SK-N-SH (cell line): ENCODE measurements at regions not wholly inside any gene's neighbourhood (a gene's known extent, or its start where the extent isn't known, plus 50 kb on each side); places are given as distances from the start of the nearest gene placed in this dataset.
A peak's percentile ranks its signal among the peaks of the same experiment; 100 is the strongest.
"Not testable (repeated sequence)": the region's sequence is repeated elsewhere in the genome, so short reads cannot be mapped to it uniquely, and the experiment has no call there.

Source experiments
- CTCF ChIA-PET: fragments of 300-600, 350-600 bp; formaldehyde crosslinking; extraction: SDS; loops from one replicate; lab custom pipeline; 2021; lab: Yijun Ruan, JAX
- POLR2A ChIA-PET: fragments of 350-600 bp; sonication (Branson Sonifier 250); formaldehyde crosslinking; extraction: SDS; loops from one replicate; lab custom pipeline; 2020; ENCODE audit warnings: antibody characterized with exemption, inconsistent platforms; lab: Yijun Ruan, JAX
- DNase-seq: peaks from one replicate; pipeline ENCODE4 v3.0.0; 2012
- H2AFZ ChIP-seq: fragments of 200-600 bp; sonication (generic); 2 replicates; pipeline ENCODE4 v1.8.1; 2016; ENCODE audit warnings: antibody characterized with exemption, mild to moderate bottlenecking, low read depth
- H3F3A ChIP-seq: fragments of 200-600 bp; sonication (generic); replicated peaks from 2 replicates; pipeline ENCODE3; 2016; ENCODE audit warnings: antibody characterized with exemption, mild to moderate bottlenecking; ENCODE audit not compliant: insufficient read depth
- H3K27ac ChIP-seq, 2 experiments: fragments of 200-500 bp in 1 of 2; fragments of 200-600 bp in 1 of 2; sonication (Bioruptor generic) in 1 of 2; sonication (generic), shearing (Covaris generic) in 1 of 2; 2 replicates each; pipeline versions ENCODE4 v1.5.1 to v1.6.1; 2014 to 2016; ENCODE audit warnings: low read depth in 2 of 2, inconsistent platforms in 1 of 2, low read length in 1 of 2, mild to moderate bottlenecking in 1 of 2, mixed read lengths in 1 of 2
- H3K27me3 ChIP-seq: fragments of 200-600 bp; sonication (generic), shearing (Covaris generic); 2 replicates; pipeline ENCODE4 v1.6.1; 2016; ENCODE audit warnings: mixed run types; ENCODE audit not compliant: insufficient read depth
- H3K36me3 ChIP-seq, 2 experiments: fragments of 200-500 bp in 1 of 2; fragments of 200-600 bp in 1 of 2; sonication (Bioruptor generic) in 1 of 2; sonication (generic) in 1 of 2; replicated peaks in 1 of 2; 2 replicates each; pipeline versions ENCODE3 to v1.5.1; 2014 to 2016; ENCODE audit warnings: low read length in 1 of 2, mild to moderate bottlenecking in 1 of 2; ENCODE audit not compliant: insufficient read depth in 2 of 2, control insufficient read depth in 1 of 2
- H3K4me1 ChIP-seq, 2 experiments: fragments of 200-500 bp in 1 of 2; fragments of 200-600 bp in 1 of 2; sonication (Bioruptor generic) in 1 of 2; sonication (generic), shearing (Covaris generic) in 1 of 2; 2 replicates each; pipeline versions ENCODE4 v1.5.1 to v1.6.1; 2014 to 2016; ENCODE audit warnings: low read depth in 1 of 2, low read length in 1 of 2, mixed run types in 1 of 2; ENCODE audit not compliant: insufficient read depth in 2 of 2, control insufficient read depth in 1 of 2
- H3K4me2 ChIP-seq: fragments of 200-600 bp; sonication (generic), shearing (Covaris generic); 2 replicates; pipeline ENCODE4 v1.6.1; 2017; ENCODE audit warnings: mixed run types
- H3K4me3 ChIP-seq, 2 experiments: fragments of 200-500 bp in 1 of 2; fragments of 200-600 bp in 1 of 2; sonication (Bioruptor generic) in 1 of 2; sonication (generic), shearing (Covaris generic) in 1 of 2; 2 replicates each; pipeline versions ENCODE4 v1.5.1 to v1.8.1; 2014 to 2016; ENCODE audit warnings: low read depth in 2 of 2, inconsistent platforms in 1 of 2, low read length in 1 of 2, mild to moderate bottlenecking in 1 of 2, mixed read lengths in 1 of 2, moderate library complexity in 1 of 2
- H3K79me2 ChIP-seq: fragments of 200-600 bp; sonication (generic); 2 replicates; pipeline ENCODE4 v1.8.1; 2017; ENCODE audit warnings: mild to moderate bottlenecking; ENCODE audit not compliant: insufficient read depth
- H3K9ac ChIP-seq: fragments of 200-600 bp; sonication (generic); 2 replicates; pipeline ENCODE4 v1.6.1; 2017; ENCODE audit warnings: mixed run types
- H3K9me2 ChIP-seq: fragments of 200-600 bp; sonication (generic); 2 replicates; pipeline ENCODE4 v1.6.1; 2017; ENCODE audit warnings: mixed run types
- H3K9me3 ChIP-seq: fragments of 200-600 bp; sonication (generic); 2 replicates; pipeline ENCODE4 v1.6.1; 2017; ENCODE audit warnings: mixed run types, mild to moderate bottlenecking, moderate library complexity
- H4K20me1 ChIP-seq: fragments of 200-600 bp; sonication (generic); 2 replicates; pipeline ENCODE4 v1.6.1; 2017; ENCODE audit warnings: mild to moderate bottlenecking, mixed run types; ENCODE audit not compliant: insufficient read depth
- CHD2 ChIP-seq: fragments of 150-350 bp; IDR thresholded peaks from 2 replicates; pipeline ENCODE4 v1.6.1; 2018; ENCODE audit warnings: low read length; ENCODE audit not compliant: partially characterized antibody
- ELF1 ChIP-seq: IDR thresholded peaks from 2 replicates; pipeline ENCODE4 v1.4.0; 2012
- EZH2phosphoT487 ChIP-seq: fragments of 200-600 bp; sonication (generic); IDR thresholded peaks from 2 replicates; pipeline ENCODE4 v1.6.1; 2017; ENCODE audit warnings: low read depth, mixed run types, mild to moderate bottlenecking, antibody characterized with exemption, moderate library complexity, borderline replicate concordance
- GATA2 ChIP-seq: sonication (generic); formaldehyde crosslinking; IDR thresholded peaks from 2 replicates; pipeline ENCODE4 v1.5.0; 2020; ENCODE audit warnings: mild to moderate bottlenecking, missing genetic modification reagents
- JUND ChIP-seq: IDR thresholded peaks from 2 replicates; pipeline ENCODE4 v1.4.0; 2012
- MEF2A ChIP-seq: IDR thresholded peaks from 2 replicates; pipeline ENCODE4 v1.4.0; 2012; ENCODE audit warnings: low read depth, borderline replicate concordance
- RFX5 ChIP-seq: IDR thresholded peaks from 2 replicates; pipeline ENCODE4 v1.6.1; 2012; ENCODE audit warnings: mild to moderate bottlenecking, improper control_type of control experiment, low read length
- RXRA ChIP-seq: IDR thresholded peaks from 2 replicates; pipeline ENCODE4 v1.4.0; 2012; ENCODE audit warnings: low read depth, mild to moderate bottlenecking, borderline replicate concordance
- SIN3A ChIP-seq: IDR thresholded peaks from 2 replicates; pipeline ENCODE4 v1.6.1; 2012; ENCODE audit warnings: low read depth, mild to moderate bottlenecking, low read length, moderate library complexity, borderline replicate concordance
- TCF12 ChIP-seq: IDR thresholded peaks from 2 replicates; pipeline ENCODE4 v1.4.0; 2012
- WGBS: methylation state at CpG from one replicate; pipeline ENCODE4 v1.1.6; 2017; ENCODE audit warnings: low lambda C conversion rate; 5-methylcytosine and 5-hydroxymethylcytosine counted together
- TF ChIP-seq, protein P1 (sequence below): IDR thresholded peaks from 2 replicates; pipeline ENCODE4; 2012
- TF ChIP-seq, protein P2 (sequence below): fragments of 150-350 bp; IDR thresholded peaks from 2 replicates; pipeline ENCODE4 v1.6.1; 2017; ENCODE audit warnings: antibody characterized with exemption, low read length, low read depth, borderline replicate concordance
- TF ChIP-seq, protein P3 (sequence below): IDR thresholded peaks from 2 replicates; pipeline ENCODE4 v1.4.0; 2012; ENCODE audit warnings: low read depth, borderline replicate concordance
- TF ChIP-seq, protein P4 (sequence below): IDR thresholded peaks from 2 replicates; pipeline ENCODE4 v1.6.1; 2012; ENCODE audit warnings: mild to moderate bottlenecking, low read depth, low read length, moderate library complexity
- TF ChIP-seq, protein P5 (sequence below): fragments of 200-600 bp; sonication (generic); IDR thresholded peaks from 2 replicates; pipeline ENCODE4 v1.6.1; 2017; ENCODE audit warnings: antibody characterized with exemption, mild to moderate bottlenecking, moderate library complexity

DNA sequence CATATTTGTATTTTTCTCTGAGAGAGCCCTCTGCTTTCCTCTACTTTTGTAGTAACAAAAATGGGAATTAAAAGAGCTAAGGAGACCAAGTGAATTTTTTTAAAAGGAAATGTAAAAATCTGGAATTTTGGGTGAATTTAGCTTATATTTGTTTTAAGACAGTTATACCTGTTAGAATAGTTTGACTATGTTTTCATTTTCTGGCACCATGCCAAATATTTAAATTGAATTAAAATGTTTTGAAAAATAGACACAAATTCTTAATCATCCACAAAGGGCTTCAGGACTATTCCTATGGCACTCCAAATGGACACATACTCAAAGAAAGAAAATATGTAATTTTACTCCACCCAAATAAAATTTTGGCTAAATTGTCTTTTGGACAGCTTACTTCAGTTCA, 209.6 kb downstream of the SH3BGRL start (continued):
- TF ChIP-seq, protein P1, sequence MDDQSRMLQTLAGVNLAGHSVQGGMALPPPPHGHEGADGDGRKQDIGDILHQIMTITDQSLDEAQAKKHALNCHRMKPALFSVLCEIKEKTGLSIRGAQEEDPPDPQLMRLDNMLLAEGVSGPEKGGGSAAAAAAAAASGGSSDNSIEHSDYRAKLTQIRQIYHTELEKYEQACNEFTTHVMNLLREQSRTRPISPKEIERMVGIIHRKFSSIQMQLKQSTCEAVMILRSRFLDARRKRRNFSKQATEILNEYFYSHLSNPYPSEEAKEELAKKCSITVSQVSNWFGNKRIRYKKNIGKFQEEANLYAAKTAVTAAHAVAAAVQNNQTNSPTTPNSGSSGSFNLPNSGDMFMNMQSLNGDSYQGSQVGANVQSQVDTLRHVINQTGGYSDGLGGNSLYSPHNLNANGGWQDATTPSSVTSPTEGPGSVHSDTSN = no peak
- TF ChIP-seq CHD2 = no peak
- TF ChIP-seq, protein P2, sequence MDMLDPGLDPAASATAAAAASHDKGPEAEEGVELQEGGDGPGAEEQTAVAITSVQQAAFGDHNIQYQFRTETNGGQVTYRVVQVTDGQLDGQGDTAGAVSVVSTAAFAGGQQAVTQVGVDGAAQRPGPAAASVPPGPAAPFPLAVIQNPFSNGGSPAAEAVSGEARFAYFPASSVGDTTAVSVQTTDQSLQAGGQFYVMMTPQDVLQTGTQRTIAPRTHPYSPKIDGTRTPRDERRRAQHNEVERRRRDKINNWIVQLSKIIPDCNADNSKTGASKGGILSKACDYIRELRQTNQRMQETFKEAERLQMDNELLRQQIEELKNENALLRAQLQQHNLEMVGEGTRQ = no peak

DNA sequence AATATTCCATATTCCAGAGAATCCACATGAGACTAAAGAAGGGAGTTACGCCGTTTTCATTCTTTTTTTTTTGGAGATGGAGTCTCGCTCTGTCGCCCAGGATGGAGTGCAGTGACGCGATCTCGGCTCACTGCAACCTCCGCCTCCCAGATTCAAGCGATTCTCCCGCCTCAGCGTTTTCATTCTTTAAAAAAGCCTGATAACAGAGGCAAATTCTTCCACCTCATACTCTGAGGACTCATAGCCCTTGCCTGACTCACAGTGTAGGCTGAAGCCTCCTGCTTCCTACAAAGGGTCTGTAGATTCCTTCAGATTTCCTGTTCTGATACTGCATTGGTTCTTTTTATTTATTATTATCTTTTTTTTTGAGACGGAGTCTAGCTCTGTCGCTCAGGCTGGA, 210.5 kb downstream of the SH3BGRL start:
- TF ChIP-seq, protein P3, sequence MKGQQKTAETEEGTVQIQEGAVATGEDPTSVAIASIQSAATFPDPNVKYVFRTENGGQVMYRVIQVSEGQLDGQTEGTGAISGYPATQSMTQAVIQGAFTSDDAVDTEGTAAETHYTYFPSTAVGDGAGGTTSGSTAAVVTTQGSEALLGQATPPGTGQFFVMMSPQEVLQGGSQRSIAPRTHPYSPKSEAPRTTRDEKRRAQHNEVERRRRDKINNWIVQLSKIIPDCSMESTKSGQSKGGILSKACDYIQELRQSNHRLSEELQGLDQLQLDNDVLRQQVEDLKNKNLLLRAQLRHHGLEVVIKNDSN = no peak
- TF ChIP-seq EZH2phosphoT487 (no peak), GATA2 (CRISPR knock-in tag) (no peak), JUND (no peak), SIN3A (no peak), ELF1 (no peak), RFX5 (no peak), MEF2A (no peak), TCF12 (no peak), RXRA (no peak)
- TF ChIP-seq, protein P4, sequence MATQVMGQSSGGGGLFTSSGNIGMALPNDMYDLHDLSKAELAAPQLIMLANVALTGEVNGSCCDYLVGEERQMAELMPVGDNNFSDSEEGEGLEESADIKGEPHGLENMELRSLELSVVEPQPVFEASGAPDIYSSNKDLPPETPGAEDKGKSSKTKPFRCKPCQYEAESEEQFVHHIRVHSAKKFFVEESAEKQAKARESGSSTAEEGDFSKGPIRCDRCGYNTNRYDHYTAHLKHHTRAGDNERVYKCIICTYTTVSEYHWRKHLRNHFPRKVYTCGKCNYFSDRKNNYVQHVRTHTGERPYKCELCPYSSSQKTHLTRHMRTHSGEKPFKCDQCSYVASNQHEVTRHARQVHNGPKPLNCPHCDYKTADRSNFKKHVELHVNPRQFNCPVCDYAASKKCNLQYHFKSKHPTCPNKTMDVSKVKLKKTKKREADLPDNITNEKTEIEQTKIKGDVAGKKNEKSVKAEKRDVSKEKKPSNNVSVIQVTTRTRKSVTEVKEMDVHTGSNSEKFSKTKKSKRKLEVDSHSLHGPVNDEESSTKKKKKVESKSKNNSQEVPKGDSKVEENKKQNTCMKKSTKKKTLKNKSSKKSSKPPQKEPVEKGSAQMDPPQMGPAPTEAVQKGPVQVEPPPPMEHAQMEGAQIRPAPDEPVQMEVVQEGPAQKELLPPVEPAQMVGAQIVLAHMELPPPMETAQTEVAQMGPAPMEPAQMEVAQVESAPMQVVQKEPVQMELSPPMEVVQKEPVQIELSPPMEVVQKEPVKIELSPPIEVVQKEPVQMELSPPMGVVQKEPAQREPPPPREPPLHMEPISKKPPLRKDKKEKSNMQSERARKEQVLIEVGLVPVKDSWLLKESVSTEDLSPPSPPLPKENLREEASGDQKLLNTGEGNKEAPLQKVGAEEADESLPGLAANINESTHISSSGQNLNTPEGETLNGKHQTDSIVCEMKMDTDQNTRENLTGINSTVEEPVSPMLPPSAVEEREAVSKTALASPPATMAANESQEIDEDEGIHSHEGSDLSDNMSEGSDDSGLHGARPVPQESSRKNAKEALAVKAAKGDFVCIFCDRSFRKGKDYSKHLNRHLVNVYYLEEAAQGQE = no peak
- TF ChIP-seq, protein P2 = no peak
- TF ChIP-seq, protein P5, sequence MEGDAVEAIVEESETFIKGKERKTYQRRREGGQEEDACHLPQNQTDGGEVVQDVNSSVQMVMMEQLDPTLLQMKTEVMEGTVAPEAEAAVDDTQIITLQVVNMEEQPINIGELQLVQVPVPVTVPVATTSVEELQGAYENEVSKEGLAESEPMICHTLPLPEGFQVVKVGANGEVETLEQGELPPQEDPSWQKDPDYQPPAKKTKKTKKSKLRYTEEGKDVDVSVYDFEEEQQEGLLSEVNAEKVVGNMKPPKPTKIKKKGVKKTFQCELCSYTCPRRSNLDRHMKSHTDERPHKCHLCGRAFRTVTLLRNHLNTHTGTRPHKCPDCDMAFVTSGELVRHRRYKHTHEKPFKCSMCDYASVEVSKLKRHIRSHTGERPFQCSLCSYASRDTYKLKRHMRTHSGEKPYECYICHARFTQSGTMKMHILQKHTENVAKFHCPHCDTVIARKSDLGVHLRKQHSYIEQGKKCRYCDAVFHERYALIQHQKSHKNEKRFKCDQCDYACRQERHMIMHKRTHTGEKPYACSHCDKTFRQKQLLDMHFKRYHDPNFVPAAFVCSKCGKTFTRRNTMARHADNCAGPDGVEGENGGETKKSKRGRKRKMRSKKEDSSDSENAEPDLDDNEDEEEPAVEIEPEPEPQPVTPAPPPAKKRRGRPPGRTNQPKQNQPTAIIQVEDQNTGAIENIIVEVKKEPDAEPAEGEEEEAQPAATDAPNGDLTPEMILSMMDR = no peak
- 22% methylated on average over 13 of the region's 13 CpGs for WGBS
- Histone ChIP-seq H4K20me1 (no peaks in the 10 kb centered on the region), H3K4me2 (no peak overlapping the region), H3K27me3 (no peaks in the 10 kb centered on the region), H3K79me2 (no peaks in the 10 kb centered on the region), H3K9ac (no peak overlapping the region), H3K4me1 (no peaks in the 10 kb centered on the region), H3K9me2 (no peaks in the 10 kb centered on the region), H3K27ac (no peak overlapping the region), H3K4me3 (peak overlapping the region in 1 of 2 experiments; percentile 9; a peak in 1 of 4 replicates), H3F3A (no peaks in the 10 kb centered on the region), H2AFZ (no peak overlapping the region), H3K9me3 (no peaks in the 10 kb centered on the region), H3K36me3 (no peaks in the 10 kb centered on the region)
- POLR2A ChIA-PET = no interaction called here
- no peak for DNase-seq
- CTCF ChIA-PET = no interaction called here

DNA sequence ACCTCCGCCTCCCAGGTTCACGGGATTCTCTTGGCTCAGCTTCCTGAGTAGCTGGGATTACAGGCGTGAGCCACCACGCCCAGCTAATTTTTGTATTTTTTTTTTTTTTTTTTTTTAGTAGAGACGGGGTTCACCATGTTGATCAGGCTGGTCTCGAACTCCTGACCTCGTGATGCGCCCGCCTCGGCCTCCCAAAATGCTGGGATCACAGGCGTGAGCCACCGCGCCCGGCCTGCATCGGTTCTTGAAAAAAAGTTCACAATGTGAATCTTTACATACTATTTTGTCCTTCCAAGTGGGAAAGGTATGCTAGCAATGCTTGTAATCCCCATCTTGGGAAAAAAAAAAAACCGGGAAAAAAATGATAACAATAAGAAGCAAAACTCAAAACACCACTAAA, 211.0 kb downstream of the SH3BGRL start:
- DNase-seq, H3K36me3 ChIP-seq, H4K20me1 ChIP-seq, H3K4me1 ChIP-seq, H2AFZ ChIP-seq, CTCF ChIA-PET, H3K79me2 ChIP-seq, H3K27ac ChIP-seq, H3K4me2 ChIP-seq, H3F3A ChIP-seq, H3K4me3 ChIP-seq, H3K27me3 ChIP-seq, H3K9ac ChIP-seq, H3K9me3 ChIP-seq, H3K9me2 ChIP-seq, POLR2A ChIA-PET: not testable (repeated sequence)
- 7% methylated on average over 16 of the region's 16 CpGs for WGBS
